H1 (cell line): ENCODE measurements at regions not wholly inside any gene's neighbourhood (a gene's known extent, or its start where the extent isn't known, plus 50 kb on each side); places are given as distances from the start of the nearest gene placed in this dataset.

Experiments
- CTCF ChIA-PET: fragments of 300-600 bp; sonication (Branson Sonifier 250); formaldehyde crosslinking; loops from one replicate; lab custom pipeline; 2021; ENCODE audit not compliant: partially characterized antibody; lab: Charles Lee
- POLR2A ChIA-PET: fragments of 300-600 bp; sonication (Branson Sonifier 250); formaldehyde crosslinking; loops from one replicate; lab custom pipeline; 2021; ENCODE audit warnings: inconsistent platforms; ENCODE audit not compliant: partially characterized antibody; lab: Charles Lee
- DNase-seq, 2 experiments: peaks; one replicate each; pipeline versions ENCODE4 v3.0.0 to v3.0.0-alpha.2; 2010 to 2022; ENCODE audit warnings: low spot score in 2 of 2, low read depth in 1 of 2, mixed read lengths in 1 of 2
- FAIRE-seq: peaks from 2 replicates; lab custom pipeline; 2011; peaks lifted over from hg19 to GRCh38; lab: Jason Lieb, UNC
- H2AFZ ChIP-seq: 2 replicates; pipeline ENCODE4 v1.8.1; 2012; ENCODE audit warnings: low read length, inconsistent platforms
- H2AK5ac ChIP-seq: 2 replicates; pipeline ENCODE4 v1.6.1; 2013; ENCODE audit warnings: low read depth, low read length
- H2BK120ac ChIP-seq: replicated peaks from 2 replicates; pipeline ENCODE3; 2013; ENCODE audit warnings: low read depth, low read length, inconsistent platforms
- H2BK12ac ChIP-seq: 2 replicates; pipeline ENCODE4 v1.6.1; 2013; ENCODE audit warnings: low read depth, low read length
- H2BK15ac ChIP-seq: 2 replicates; pipeline ENCODE4 v1.6.1; 2013; ENCODE audit warnings: low read length
- H2BK20ac ChIP-seq: 2 replicates; pipeline ENCODE4 v1.6.1; 2013; ENCODE audit warnings: low read length
- H2BK5ac ChIP-seq: 2 replicates; pipeline ENCODE4 v1.6.1; 2013; ENCODE audit warnings: low read depth, low read length
- H3K14ac ChIP-seq: 2 replicates; pipeline ENCODE4 v1.6.1; 2013; ENCODE audit warnings: inconsistent platforms; ENCODE audit not compliant: insufficient read length
- H3K18ac ChIP-seq: 2 replicates; pipeline ENCODE4 v1.6.1; 2013; ENCODE audit warnings: low read length; ENCODE audit errors: extremely low read depth
- H3K23ac ChIP-seq: 2 replicates; pipeline ENCODE4 v1.6.1; 2013; ENCODE audit warnings: inconsistent platforms; ENCODE audit not compliant: insufficient read length
- H3K23me2 ChIP-seq: 2 replicates; pipeline ENCODE4 v1.6.1; 2013; ENCODE audit warnings: low read depth, low read length
- H3K27ac ChIP-seq: 2 replicates; pipeline ENCODE4 v1.6.1; 2011; ENCODE audit warnings: low read depth, low read length, inconsistent platforms
- H3K27me3 ChIP-seq, 4 experiments: replicated peaks in 1 of 4; 1 replicate in 1 of 4; 2 replicates in 3 of 4; pipeline versions ENCODE4 v1.6.1 to v1.8.1; 2011 to 2013; ENCODE audit warnings: low read length in 3 of 4, mild to moderate bottlenecking in 3 of 4, inconsistent platforms in 2 of 4, mixed read lengths in 2 of 4, moderate library complexity in 1 of 4; ENCODE audit not compliant: control insufficient read depth in 3 of 4, insufficient read depth in 3 of 4; ENCODE audit errors: extremely low read depth in 1 of 4
- H3K36me3 ChIP-seq, 4 experiments: 2 replicates each; pipeline versions ENCODE4 v1.6.1 to v1.8.1; 2011 to 2013; ENCODE audit warnings: mild to moderate bottlenecking in 4 of 4, low read length in 3 of 4, moderate library complexity in 2 of 4, control low read depth in 1 of 4, inconsistent platforms in 1 of 4; ENCODE audit not compliant: insufficient read depth in 4 of 4, control insufficient read depth in 2 of 4
- H3K4ac ChIP-seq: replicated peaks from 2 replicates; pipeline ENCODE3; 2013; ENCODE audit warnings: low read length, low read depth, mixed read lengths, inconsistent platforms; ENCODE audit not compliant: insufficient read length
- H3K4me1 ChIP-seq, 4 experiments: replicated peaks in 1 of 4; 1 replicate in 1 of 4; 2 replicates in 3 of 4; pipeline versions ENCODE4 v1.6.1 to v1.8.1; 2011 to 2013; ENCODE audit warnings: low read length in 3 of 4, inconsistent platforms in 2 of 4, mixed read lengths in 1 of 4; ENCODE audit not compliant: insufficient read depth in 4 of 4, control insufficient read depth in 3 of 4
- H3K4me2 ChIP-seq, 2 experiments: 2 replicates each; pipeline versions ENCODE4 v1.6.1 to v1.8.1; 2011 to 2013; ENCODE audit warnings: low read depth in 2 of 2, low read length in 2 of 2, control low read depth in 1 of 2, inconsistent platforms in 1 of 2, mild to moderate bottlenecking in 1 of 2; ENCODE audit not compliant: insufficient read depth in 1 of 2
- H3K4me3 ChIP-seq, 4 experiments: fragments of 200-600, 300-600 bp in 1 of 4; sonication (generic), shearing (Covaris generic), sonication (Bioruptor Twin) in 1 of 4; 2 replicates each; pipeline versions ENCODE4 v1.5.1 to v1.8.1; 2011 to 2016; ENCODE audit warnings: low read length in 4 of 4, low read depth in 3 of 4, control low read depth in 2 of 4, inconsistent platforms in 2 of 4, mild to moderate bottlenecking in 2 of 4, mixed read lengths in 1 of 4, moderate library complexity in 1 of 4; ENCODE audit not compliant: insufficient read depth in 2 of 4; ENCODE audit errors: extremely low read depth in 1 of 4
- H3K56ac ChIP-seq: replicated peaks from 2 replicates; pipeline ENCODE3; 2013; ENCODE audit warnings: low read depth, mild to moderate bottlenecking, mixed read lengths, low read length, inconsistent platforms; ENCODE audit not compliant: insufficient read length
- H3K79me1 ChIP-seq: 2 replicates; pipeline ENCODE4 v1.6.1; 2013; ENCODE audit warnings: low read depth, low read length, control low read depth
- H3K79me2 ChIP-seq, 2 experiments: 2 replicates each; pipeline versions ENCODE4 v1.6.1 to v1.8.1; 2012 to 2013; ENCODE audit warnings: low read length in 2 of 2, mild to moderate bottlenecking in 2 of 2, inconsistent platforms in 1 of 2; ENCODE audit not compliant: insufficient read depth in 2 of 2, control insufficient read depth in 1 of 2
- H3K9ac ChIP-seq, 4 experiments: replicated peaks in 1 of 4; 1 replicate in 1 of 4; 2 replicates in 3 of 4; pipeline versions ENCODE4 v1.6.1 to v1.8.1; 2011 to 2013; ENCODE audit warnings: low read depth in 3 of 4, low read length in 3 of 4, control low read depth in 2 of 4, mild to moderate bottlenecking in 2 of 4, moderate library complexity in 2 of 4, inconsistent platforms in 1 of 4; ENCODE audit errors: extremely low read depth in 1 of 4
- H3K9me3 ChIP-seq, 2 experiments: 2 replicates each; pipeline versions ENCODE4 v1.6.1 to v1.8.1; 2012 to 2013; ENCODE audit warnings: mild to moderate bottlenecking in 2 of 2, moderate library complexity in 2 of 2, control low read depth in 1 of 2, inconsistent platforms in 1 of 2, low read depth in 1 of 2, low read length in 1 of 2, mixed read lengths in 1 of 2; ENCODE audit not compliant: insufficient read depth in 2 of 2
- H4K20me1 ChIP-seq, 2 experiments: replicated peaks in 1 of 2; 2 replicates each; pipeline versions ENCODE3 to v1.8.1; 2011 to 2013; ENCODE audit warnings: inconsistent platforms in 2 of 2, low read length in 2 of 2, mild to moderate bottlenecking in 1 of 2; ENCODE audit not compliant: insufficient read depth in 2 of 2, control insufficient read depth in 1 of 2
- H4K5ac ChIP-seq: 2 replicates; pipeline ENCODE4 v1.6.1; 2013; ENCODE audit warnings: low read length, low read depth, mixed read lengths, inconsistent platforms; ENCODE audit not compliant: insufficient read length
- H4K8ac ChIP-seq: 2 replicates; pipeline ENCODE4 v1.8.0; 2013; ENCODE audit warnings: mild to moderate bottlenecking, moderate library complexity, low read length, inconsistent platforms; ENCODE audit not compliant: insufficient read depth; ENCODE audit errors: extremely low read depth
- H4K91ac ChIP-seq: replicated peaks from 2 replicates; pipeline ENCODE3; 2013; ENCODE audit warnings: low read length, mixed read lengths, inconsistent platforms; ENCODE audit not compliant: insufficient read length
- CTBP2 ChIP-seq: IDR thresholded peaks from 2 replicates; pipeline ENCODE4 v1.7.0; 2011; ENCODE audit warnings: borderline replicate concordance, mild to moderate bottlenecking, moderate library complexity, mixed read lengths, low read length; ENCODE audit not compliant: insufficient read depth, insufficient read length
- EGR1 ChIP-seq: IDR thresholded peaks from 2 replicates; pipeline ENCODE4 v1.6.1; 2011; ENCODE audit warnings: low read depth, low read length, borderline replicate concordance
- RBBP5 ChIP-seq: IDR thresholded peaks from 2 replicates; pipeline ENCODE4 v1.7.1; 2012; ENCODE audit warnings: low read depth, mild to moderate bottlenecking, inconsistent platforms, low read length, moderate library complexity, borderline replicate concordance
- RNF2 ChIP-seq: fragments of 200-900, 300-1000 bp; sonication (generic); IDR thresholded peaks from 2 replicates; pipeline ENCODE4 v1.7.1; 2016; ENCODE audit warnings: borderline replicate concordance, low read depth, mild to moderate bottlenecking, antibody characterized with exemption, low read length; ENCODE audit not compliant: poor library complexity, severe bottlenecking; ENCODE audit errors: missing control alignments
- SIX5 ChIP-seq: IDR thresholded peaks from 2 replicates; pipeline ENCODE4 v1.6.1; 2011; ENCODE audit warnings: mild to moderate bottlenecking, low read depth, low read length
- SRF ChIP-seq: IDR thresholded peaks from 2 replicates; pipeline ENCODE4 v1.6.1; 2011; ENCODE audit warnings: mild to moderate bottlenecking, low read depth, low read length, moderate library complexity
- WGBS, 2 experiments: shearing (Covaris generic) in 1 of 2; methylation state at CpG; one replicate each; pipeline versions ENCODE4 v1.1.6 to v1.1.7; 2013 to 2015; ENCODE audit warnings: low lambda C conversion rate in 2 of 2, mixed read lengths in 2 of 2, inconsistent platforms in 1 of 2, low coverage in 1 of 2, missing lambda C conversion rate in 1 of 2; ENCODE audit not compliant: insufficient replicate concordance in 2 of 2, insufficient coverage in 1 of 2, insufficient read length in 1 of 2; ENCODE audit errors: extremely low coverage in 1 of 2, missing lambda C conversion rate in 1 of 2; 5-methylcytosine and 5-hydroxymethylcytosine counted together

- no peak overlapping the region for H2BK15ac ChIP-seq
- H3K79me1 ChIP-seq, result no peaks in the 10 kb centered on the region
- H3K9ac ChIP-seq, result no peak overlapping the region
- DNase-seq (no peak), FAIRE-seq (no peak)
- no peaks in the 10 kb centered on the region for H3K27me3 ChIP-seq
- CTCF ChIA-PET, result no interaction called here
- no peak overlapping the region for H3K4me3 ChIP-seq
- POLR2A ChIA-PET, result no interaction called here
- no peak overlapping the region for H4K91ac ChIP-seq
- H2BK20ac ChIP-seq, result no peak overlapping the region
- H3K18ac ChIP-seq, result no peak overlapping the region
- H2BK12ac ChIP-seq, result no peak overlapping the region
- WGBS, 2 experiments, result 81% methylated on average over 5 of the region's 5 CpGs; no CpG with 5 or more reads in 1 of the 2 experiments
- H2BK120ac ChIP-seq, result no peak overlapping the region
- no peak overlapping the region for H4K5ac ChIP-seq
- no peaks in the 10 kb centered on the region for H3K23me2 ChIP-seq
- H2AFZ ChIP-seq, result no peak overlapping the region
- no peaks in the 10 kb centered on the region for H4K20me1 ChIP-seq
- H3K4me2 ChIP-seq, result no peak overlapping the region
- no peak overlapping the region for H4K8ac ChIP-seq
- no peak overlapping the region for H3K56ac ChIP-seq
- H3K14ac ChIP-seq, result no peak overlapping the region
- TF ChIP-seq CTBP2, result no peak
- no peak for TF ChIP-seq RNF2
- TF ChIP-seq SRF, result no peak
- no peak for TF ChIP-seq EGR1
- TF ChIP-seq SIX5, result no peak
- TF ChIP-seq RBBP5, result no peak
- H3K4me1 ChIP-seq, result no peaks in the 10 kb centered on the region
- H3K27ac ChIP-seq, result no peak overlapping the region
- H2BK5ac ChIP-seq, result no peak overlapping the region
- H3K23ac ChIP-seq, result no peak overlapping the region
- no peaks in the 10 kb centered on the region for H3K9me3 ChIP-seq
- H3K79me2 ChIP-seq, result no peaks in the 10 kb centered on the region
- no peak overlapping the region for H3K4ac ChIP-seq
- H2AK5ac ChIP-seq, result no peak overlapping the region
- H3K36me3 ChIP-seq, result no peaks in the 10 kb centered on the region
Measured at GRCh38 chr6:77021778-77022177, 441.5 kb downstream of the HTR1B start.
